ENCODE measurements at regions not wholly inside any gene's neighbourhood (a gene's known extent, or its start where the extent isn't known, plus 50 kb on each side); places are given as distances from the start of the nearest gene placed in this dataset.
"Not testable (repeated sequence)": the region's sequence is repeated elsewhere in the genome, so short reads cannot be mapped to it uniquely, and the experiment has no call there.

- Histone ChIP-seq H3K27ac (ENCODE audit: low read depth, low read length, severe bottlenecking) (no peak overlapping the region), H3K9me3 (ENCODE audit: control insufficient read depth, low read length) (no peaks in the 10 kb centered on the region), H3K36me3 (ENCODE audit: control insufficient read depth, insufficient read depth, low read length) (no peaks in the 10 kb centered on the region), H3K4me1 (ENCODE audit: control insufficient read depth, insufficient read depth, low read length, poor library complexity, severe bottlenecking) (no peaks in the 10 kb centered on the region), H3K4me3 (ENCODE audit: extremely low read depth, insufficient read depth, low read length, poor library complexity, severe bottlenecking) (no peak overlapping the region)
- 86 to 88% methylated on average over 4 to 5 of the region's 7 CpGs for WGBS, 2 experiments (ENCODE audit: insufficient coverage in 2 of 2)
Observed at GRCh38 chr5:92081958-92082712, 699.0 kb upstream of the ARRDC3 start.

GRCh38 chr5:92070786-92071185 is 687.7 kb upstream of the ARRDC3 start:
- Histone ChIP-seq H3K36me3 (ENCODE audit: control insufficient read depth, insufficient read depth, low read length) (no peaks in the 10 kb centered on the region), H3K9me3 (ENCODE audit: control insufficient read depth, low read length) (peaks cover 7% of the 10 kb centered on the region), H3K27ac (ENCODE audit: low read depth, low read length, severe bottlenecking) (no peak overlapping the region), H3K4me1 (ENCODE audit: control insufficient read depth, insufficient read depth, low read length, poor library complexity, severe bottlenecking) (no peaks in the 10 kb centered on the region), H3K4me3 (ENCODE audit: extremely low read depth, insufficient read depth, low read length, poor library complexity, severe bottlenecking) (no peak overlapping the region)
- WGBS, 2 experiments (ENCODE audit: insufficient coverage in 2 of 2) = 58 to 100% methylated on average over 1 to 2 of the region's 2 CpGs

GRCh38 chr5:92064993-92065392 is 681.9 kb upstream of the ARRDC3 start:
- no peaks in the 10 kb centered on the region for H3K36me3 ChIP-seq (ENCODE audit: control insufficient read depth, insufficient read depth, low read length)
- H3K4me3 ChIP-seq (ENCODE audit: extremely low read depth, insufficient read depth, low read length, poor library complexity, severe bottlenecking) = no peak overlapping the region
- no CpG with 5 or more reads among the region's 1 CpG for WGBS, 2 experiments (ENCODE audit: insufficient coverage in 2 of 2)
- no peaks in the 10 kb centered on the region for H3K4me1 ChIP-seq (ENCODE audit: control insufficient read depth, insufficient read depth, low read length, poor library complexity, severe bottlenecking)
- H3K9me3 ChIP-seq (ENCODE audit: control insufficient read depth, low read length) = peaks cover 7% of the 10 kb centered on the region
- H3K27ac ChIP-seq (ENCODE audit: low read depth, low read length, severe bottlenecking) = no peak overlapping the region

GRCh38 chr5:92051741-92052140 is 668.6 kb upstream of the ARRDC3 start:
- Histone ChIP-seq H3K27ac (ENCODE audit: low read depth, low read length, severe bottlenecking) (no peak overlapping the region), H3K4me1 (ENCODE audit: control insufficient read depth, insufficient read depth, low read length, poor library complexity, severe bottlenecking) (no peaks in the 10 kb centered on the region)

GRCh38 chr5:92050970-92051369 is 667.9 kb upstream of the ARRDC3 start:
- Histone ChIP-seq H3K27ac (ENCODE audit: low read depth, low read length, severe bottlenecking) (no peak overlapping the region), H3K4me1 (ENCODE audit: control insufficient read depth, insufficient read depth, low read length, poor library complexity, severe bottlenecking) (no peaks in the 10 kb centered on the region), H3K4me3 (ENCODE audit: extremely low read depth, insufficient read depth, low read length, poor library complexity, severe bottlenecking) (no peak overlapping the region), H3K36me3 (ENCODE audit: control insufficient read depth, insufficient read depth, low read length) (no peaks in the 10 kb centered on the region), H3K9me3 (ENCODE audit: control insufficient read depth, low read length) (no peaks in the 10 kb centered on the region)
- 86% methylated on average over 1 of the region's 2 CpGs; no CpG with 5 or more reads in 1 of the 2 experiments for WGBS, 2 experiments (ENCODE audit: insufficient coverage in 2 of 2)

More at GRCh38 chr5:92051741-92052140, 668.6 kb upstream of the ARRDC3 start:
- H3K9me3 ChIP-seq (ENCODE audit: control insufficient read depth, low read length) = no peaks in the 10 kb centered on the region
- no peak overlapping the region for H3K4me3 ChIP-seq (ENCODE audit: extremely low read depth, insufficient read depth, low read length, poor library complexity, severe bottlenecking)
- H3K36me3 ChIP-seq (ENCODE audit: control insufficient read depth, insufficient read depth, low read length) = no peaks in the 10 kb centered on the region

- WGBS, 2 experiments (ENCODE audit: insufficient coverage in 2 of 2) = 73 to 87% methylated on average over 3 of the region's 4 CpGs
- no peaks in the 10 kb centered on the region for H3K4me1 ChIP-seq (ENCODE audit: control insufficient read depth, insufficient read depth, low read length, poor library complexity, severe bottlenecking)
Observed at GRCh38 chr5:92041911-92042660, 659.0 kb upstream of the ARRDC3 start.

GRCh38 chr5:92041206-92041605 is 658.1 kb upstream of the ARRDC3 start:
- Histone ChIP-seq H3K4me3 (ENCODE audit: extremely low read depth, insufficient read depth, low read length, poor library complexity, severe bottlenecking) (no peak overlapping the region), H3K27ac (ENCODE audit: low read depth, low read length, severe bottlenecking) (no peak overlapping the region), H3K4me1 (ENCODE audit: control insufficient read depth, insufficient read depth, low read length, poor library complexity, severe bottlenecking) (no peaks in the 10 kb centered on the region), H3K9me3 (ENCODE audit: control insufficient read depth, low read length) (no peaks in the 10 kb centered on the region), H3K36me3 (ENCODE audit: control insufficient read depth, insufficient read depth, low read length) (no peaks in the 10 kb centered on the region)
- WGBS, 2 experiments (ENCODE audit: insufficient coverage in 2 of 2) = 86 to 90% methylated on average over 1 of the region's 1 CpG

More at GRCh38 chr5:92041911-92042660, 659.0 kb upstream of the ARRDC3 start:
- no peaks in the 10 kb centered on the region for H3K36me3 ChIP-seq (ENCODE audit: control insufficient read depth, insufficient read depth, low read length)
- H3K27ac ChIP-seq (ENCODE audit: low read depth, low read length, severe bottlenecking) = no peak overlapping the region
- H3K9me3 ChIP-seq (ENCODE audit: control insufficient read depth, low read length) = no peaks in the 10 kb centered on the region
- H3K4me3 ChIP-seq (ENCODE audit: extremely low read depth, insufficient read depth, low read length, poor library complexity, severe bottlenecking) = no peak overlapping the region

- not testable (repeated sequence) for H3K9me3 ChIP-seq (ENCODE audit: control insufficient read depth, low read length); H3K36me3 ChIP-seq (ENCODE audit: control insufficient read depth, insufficient read depth, low read length); H3K4me1 ChIP-seq (ENCODE audit: control insufficient read depth, insufficient read depth, low read length, poor library complexity, severe bottlenecking); H3K27ac ChIP-seq (ENCODE audit: low read depth, low read length, severe bottlenecking); H3K4me3 ChIP-seq (ENCODE audit: extremely low read depth, insufficient read depth, low read length, poor library complexity, severe bottlenecking)
- no CpG with 5 or more reads among the region's 2 CpGs for WGBS, 2 experiments (ENCODE audit: insufficient coverage in 2 of 2)
Observed at GRCh38 chr5:92029792-92030191, 646.7 kb upstream of the ARRDC3 start.

GRCh38 chr5:92023555-92023954 is 640.4 kb upstream of the ARRDC3 start:
- no peaks in the 10 kb centered on the region for H3K36me3 ChIP-seq (ENCODE audit: control insufficient read depth, insufficient read depth, low read length)

GRCh38 chr5:92023141-92023471 is 640.0 kb upstream of the ARRDC3 start:
- Histone ChIP-seq H3K36me3 (ENCODE audit: control insufficient read depth, insufficient read depth, low read length) (no peaks in the 10 kb centered on the region), H3K27ac (ENCODE audit: low read depth, low read length, severe bottlenecking) (no peak overlapping the region), H3K4me3 (ENCODE audit: extremely low read depth, insufficient read depth, low read length, poor library complexity, severe bottlenecking) (no peak overlapping the region), H3K4me1 (ENCODE audit: control insufficient read depth, insufficient read depth, low read length, poor library complexity, severe bottlenecking) (no peaks in the 10 kb centered on the region), H3K9me3 (ENCODE audit: control insufficient read depth, low read length) (no peaks in the 10 kb centered on the region)
- 60% methylated on average over 1 of the region's 1 CpG; no CpG with 5 or more reads in 1 of the 2 experiments for WGBS, 2 experiments (ENCODE audit: insufficient coverage in 2 of 2)

More at GRCh38 chr5:92023555-92023954, 640.4 kb upstream of the ARRDC3 start:
- 95% methylated on average over 4 of the region's 5 CpGs; no CpG with 5 or more reads in 1 of the 2 experiments for WGBS, 2 experiments (ENCODE audit: insufficient coverage in 2 of 2)
- Histone ChIP-seq H3K4me3 (ENCODE audit: extremely low read depth, insufficient read depth, low read length, poor library complexity, severe bottlenecking) (no peak overlapping the region), H3K4me1 (ENCODE audit: control insufficient read depth, insufficient read depth, low read length, poor library complexity, severe bottlenecking) (no peaks in the 10 kb centered on the region), H3K9me3 (ENCODE audit: control insufficient read depth, low read length) (no peaks in the 10 kb centered on the region), H3K27ac (ENCODE audit: low read depth, low read length, severe bottlenecking) (no peak overlapping the region)
